Gastroesophageal sphincter (tissue), 3 donors: ENCODE measurements at regions not wholly inside any gene's neighbourhood (a gene's known extent, or its start where the extent isn't known, plus 50 kb on each side); places are given as distances from the start of the nearest gene placed in this dataset.

Source experiments
- POLR2A ChIP-seq, 2 donors: fragments of 450-650 bp; IDR thresholded peaks; one replicate each; pipeline ENCODE4 v1.6.1; 2017; ENCODE audit warnings: antibody characterized with exemption in 2 of 2, mild to moderate bottlenecking in 2 of 2, moderate library complexity in 1 of 2
- TF ChIP-seq, protein P1 (sequence below), 4 experiments: fragments of 200-600 bp in 2 of 4; fragments of 450-650 bp in 2 of 4; sonication (generic) in 1 of 4; IDR thresholded peaks; one replicate each; pipeline ENCODE4 v1.5.1; 2017 to 2019; ENCODE audit warnings: antibody characterized with exemption in 4 of 4, mild to moderate bottlenecking in 2 of 4, moderate library complexity in 2 of 4

DNA sequence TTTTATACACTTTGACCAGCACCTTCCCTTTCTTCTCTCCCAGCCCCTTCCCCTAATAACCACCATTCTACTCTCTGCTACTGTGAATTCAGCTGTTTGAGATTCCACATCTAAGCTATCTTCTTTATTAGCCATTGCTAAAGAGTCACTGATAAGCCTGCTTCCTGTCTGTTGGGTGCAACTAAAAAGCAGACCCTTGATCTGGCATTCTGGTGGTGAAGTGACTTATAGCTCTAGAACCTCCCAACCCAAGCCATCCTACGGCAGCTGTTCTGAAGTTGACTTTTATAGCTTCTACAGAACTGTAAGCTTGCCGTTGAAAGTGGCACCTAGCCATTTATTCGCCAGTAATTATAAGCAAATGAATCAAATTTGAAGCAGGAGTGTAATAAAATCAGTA is 105.6 kb downstream of the AHR start:
- TF ChIP-seq, protein P1, sequence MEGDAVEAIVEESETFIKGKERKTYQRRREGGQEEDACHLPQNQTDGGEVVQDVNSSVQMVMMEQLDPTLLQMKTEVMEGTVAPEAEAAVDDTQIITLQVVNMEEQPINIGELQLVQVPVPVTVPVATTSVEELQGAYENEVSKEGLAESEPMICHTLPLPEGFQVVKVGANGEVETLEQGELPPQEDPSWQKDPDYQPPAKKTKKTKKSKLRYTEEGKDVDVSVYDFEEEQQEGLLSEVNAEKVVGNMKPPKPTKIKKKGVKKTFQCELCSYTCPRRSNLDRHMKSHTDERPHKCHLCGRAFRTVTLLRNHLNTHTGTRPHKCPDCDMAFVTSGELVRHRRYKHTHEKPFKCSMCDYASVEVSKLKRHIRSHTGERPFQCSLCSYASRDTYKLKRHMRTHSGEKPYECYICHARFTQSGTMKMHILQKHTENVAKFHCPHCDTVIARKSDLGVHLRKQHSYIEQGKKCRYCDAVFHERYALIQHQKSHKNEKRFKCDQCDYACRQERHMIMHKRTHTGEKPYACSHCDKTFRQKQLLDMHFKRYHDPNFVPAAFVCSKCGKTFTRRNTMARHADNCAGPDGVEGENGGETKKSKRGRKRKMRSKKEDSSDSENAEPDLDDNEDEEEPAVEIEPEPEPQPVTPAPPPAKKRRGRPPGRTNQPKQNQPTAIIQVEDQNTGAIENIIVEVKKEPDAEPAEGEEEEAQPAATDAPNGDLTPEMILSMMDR (IDR thresholded peaks at IDR 0.05): no peak
- no peak for TF ChIP-seq POLR2A (IDR thresholded peaks at IDR 0.05)
